HG02885 (cell line): ENCODE measurements at regions not wholly inside any gene's neighbourhood (a gene's known extent, or its start where the extent isn't known, plus 50 kb on each side); places are given as distances from the start of the nearest gene placed in this dataset.
A peak's percentile ranks its signal among the peaks of the same experiment; 100 is the strongest.

Experiments used
- ATAC-seq: cut with Tn5 transposase; IDR thresholded peaks from one replicate; pipeline ENCODE4 v1.9.1; 2021; ENCODE audit warnings: mild to moderate bottlenecking; ENCODE audit not compliant: unreplicated experiment, poor library complexity

DNA sequence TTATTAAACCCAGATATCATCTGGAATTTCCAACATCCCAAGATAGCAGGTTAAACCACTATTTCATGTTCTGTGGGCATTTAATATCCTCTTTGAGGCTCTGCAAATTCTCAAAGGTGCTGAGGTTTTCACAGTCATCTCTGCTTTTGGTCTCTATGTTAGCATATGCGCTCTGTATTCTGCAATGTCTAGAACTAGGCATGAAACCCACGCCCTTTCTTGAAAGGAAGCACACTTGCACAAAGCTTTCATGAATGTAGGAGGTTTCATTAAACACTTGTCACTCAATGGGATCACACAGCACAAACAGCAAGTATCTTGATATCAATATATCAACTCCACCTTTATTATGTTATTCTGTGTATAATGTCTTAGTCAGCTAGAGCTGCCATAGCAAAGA lies 172.0 kb upstream of the USP24 start:
- no peak for ATAC-seq

DNA sequence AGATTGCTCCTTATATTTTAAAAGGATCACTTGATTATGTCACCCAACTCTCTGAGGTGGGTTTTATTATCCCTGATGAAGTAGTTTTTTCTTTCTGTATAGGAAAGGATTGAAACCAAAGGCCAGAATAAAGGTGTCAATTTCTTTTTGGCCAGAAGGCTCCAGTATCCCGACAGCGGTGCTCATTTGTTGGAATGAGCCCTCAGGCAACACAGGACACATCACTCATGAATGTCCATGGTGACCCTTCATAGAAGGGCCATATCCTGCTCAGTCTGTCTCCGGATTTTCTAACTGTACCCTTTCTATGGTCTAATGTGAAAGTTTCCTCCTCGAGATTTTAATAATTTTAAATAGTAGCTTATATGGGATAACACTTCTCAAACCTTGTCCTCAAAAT lies 171.3 kb upstream of the USP24 start:
- ATAC-seq, result no peak

DNA sequence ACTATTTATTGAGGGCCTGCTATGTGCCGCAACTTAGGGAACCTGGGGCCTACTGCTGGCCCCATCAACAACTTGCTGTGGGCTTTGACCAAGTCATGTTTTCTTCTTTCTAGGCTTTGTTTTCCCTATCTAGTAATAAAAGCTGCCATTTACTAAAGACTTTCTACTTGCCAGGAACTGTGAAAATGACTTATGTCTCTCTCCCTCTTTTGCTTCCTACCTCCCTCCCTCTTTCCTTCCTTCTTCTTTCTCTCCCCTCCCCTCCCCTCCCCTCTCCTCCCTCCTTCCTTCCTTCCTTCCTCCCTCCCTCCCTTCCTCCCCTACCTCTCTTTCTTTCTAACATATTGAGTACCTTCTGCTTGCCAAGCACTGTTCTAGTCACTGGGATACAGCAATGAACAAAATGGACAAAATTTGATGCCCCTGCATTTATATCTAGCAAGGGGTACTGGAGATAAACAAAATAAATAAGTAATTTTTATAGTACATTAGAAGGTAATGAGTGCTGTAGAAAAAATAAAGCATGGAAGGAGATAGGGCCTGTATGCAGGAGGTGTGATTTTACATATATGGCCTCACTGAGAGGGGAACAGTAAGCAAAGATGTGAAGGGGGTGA lies 170.3 kb upstream of the USP24 start:
- ATAC-seq, result no peak

DNA sequence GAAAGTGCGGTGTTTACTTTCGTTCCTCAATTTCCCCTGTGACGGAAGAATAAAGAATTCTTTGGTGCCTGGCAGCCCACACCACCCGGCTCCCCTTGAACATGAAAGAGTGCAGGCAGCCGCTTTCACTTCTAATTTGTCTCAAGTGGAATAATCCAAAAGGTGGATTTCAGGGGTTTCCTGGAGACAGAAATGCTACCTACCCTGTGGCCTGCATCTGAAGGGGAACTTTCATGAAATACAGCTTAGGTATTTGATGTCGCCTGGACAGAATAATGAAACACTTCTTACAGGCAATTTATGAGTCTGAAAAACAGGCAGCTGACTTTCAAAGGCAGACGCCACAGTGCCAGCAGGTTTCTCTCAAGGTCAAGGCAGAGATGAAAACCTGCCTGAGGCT lies 169.5 kb upstream of the USP24 start:
- no peak for ATAC-seq

DNA sequence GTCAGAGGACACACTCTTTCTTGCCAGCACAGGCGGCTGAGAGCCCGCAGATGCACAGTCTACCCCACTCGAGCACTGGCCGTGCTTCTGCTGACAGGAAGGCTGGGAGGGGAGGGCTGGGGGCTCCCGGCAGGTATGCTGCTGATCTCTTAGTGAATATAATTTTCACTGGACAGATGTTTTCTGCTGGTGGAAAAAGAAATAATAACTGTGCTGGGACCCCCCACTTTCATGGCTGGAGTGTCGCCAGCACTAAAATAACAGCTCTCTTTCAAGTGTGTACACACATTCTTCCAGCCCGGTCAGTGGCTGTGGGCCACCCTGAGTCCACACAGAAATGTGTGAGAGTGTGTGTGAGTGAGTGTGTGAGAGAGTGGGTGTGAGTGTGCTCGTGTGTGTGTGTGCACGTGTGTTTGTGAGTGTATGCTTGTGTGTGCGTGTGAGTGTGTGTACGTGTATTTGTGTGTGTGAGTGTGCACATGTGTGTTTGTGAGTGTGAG lies 167.7 kb upstream of the USP24 start:
- no peak for ATAC-seq

DNA sequence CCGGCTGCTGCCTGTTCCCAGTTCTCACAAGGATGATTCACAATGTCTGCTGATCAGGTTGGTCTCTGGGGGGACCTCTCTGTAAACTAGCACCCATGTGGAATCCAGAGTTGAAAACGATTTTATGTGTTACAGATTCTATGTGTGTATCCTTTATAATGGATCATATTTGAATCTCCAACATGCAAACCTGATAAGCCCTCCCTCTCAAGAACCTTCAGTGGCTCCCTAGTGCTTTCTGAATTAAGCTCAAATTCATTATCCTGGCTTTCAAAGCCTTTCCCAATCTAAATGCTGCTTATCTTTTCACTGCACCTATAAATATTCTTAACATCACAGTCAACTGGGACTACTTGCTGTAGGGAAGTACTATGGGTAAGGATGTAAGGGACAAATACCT lies 166.8 kb upstream of the USP24 start:
- no peak for ATAC-seq

DNA sequence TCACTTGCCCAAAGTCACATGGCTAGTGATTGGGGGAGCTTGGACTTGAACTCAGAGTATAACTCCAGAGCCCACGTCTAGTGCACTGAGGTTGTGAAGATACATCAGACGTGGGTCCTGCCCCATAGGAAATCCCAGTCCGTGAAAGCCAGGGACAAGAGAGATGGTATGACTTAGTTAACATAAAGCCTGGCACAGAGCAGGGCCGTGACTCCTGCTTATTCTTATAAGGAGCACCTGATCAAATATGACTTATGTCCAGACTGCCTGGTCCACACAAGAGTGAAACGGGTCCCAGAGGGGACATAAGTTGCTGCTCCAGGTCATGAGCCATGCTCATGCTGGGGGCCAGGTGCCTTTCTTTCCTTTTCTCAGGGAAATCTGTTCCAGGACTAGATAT lies 166.3 kb upstream of the USP24 start:
- ATAC-seq, result no peak

DNA sequence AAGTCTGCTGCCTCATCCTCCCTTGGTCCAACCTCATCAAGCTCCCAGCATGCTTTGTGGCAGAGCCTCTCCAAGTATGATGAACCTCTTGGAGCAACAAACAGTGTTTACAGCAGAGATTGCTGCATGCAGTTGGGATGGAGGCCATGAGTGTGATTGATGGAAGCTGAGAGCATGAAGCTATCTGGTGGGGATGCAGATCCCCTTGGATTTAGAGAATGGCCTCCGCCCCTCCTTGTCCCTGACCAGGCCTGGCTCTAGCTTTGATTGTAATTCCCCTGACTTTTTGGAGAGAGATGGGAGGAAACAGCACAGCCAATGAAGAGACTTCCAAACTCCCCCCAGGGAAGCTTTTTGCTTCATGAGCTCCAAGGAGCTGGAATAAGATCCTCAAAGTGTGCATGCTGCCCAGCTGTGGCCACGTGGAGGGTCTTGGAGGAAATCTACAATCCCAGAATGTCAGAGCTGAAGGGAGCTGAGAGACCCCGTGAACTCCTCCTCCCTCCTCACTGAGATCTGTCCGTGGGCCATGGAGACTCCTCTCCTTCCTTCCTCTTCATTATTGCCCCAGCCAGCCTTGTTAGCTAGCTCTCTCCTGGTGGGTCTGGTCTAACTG lies 165.3 kb upstream of the USP24 start:
- ATAC-seq, result no peak

DNA sequence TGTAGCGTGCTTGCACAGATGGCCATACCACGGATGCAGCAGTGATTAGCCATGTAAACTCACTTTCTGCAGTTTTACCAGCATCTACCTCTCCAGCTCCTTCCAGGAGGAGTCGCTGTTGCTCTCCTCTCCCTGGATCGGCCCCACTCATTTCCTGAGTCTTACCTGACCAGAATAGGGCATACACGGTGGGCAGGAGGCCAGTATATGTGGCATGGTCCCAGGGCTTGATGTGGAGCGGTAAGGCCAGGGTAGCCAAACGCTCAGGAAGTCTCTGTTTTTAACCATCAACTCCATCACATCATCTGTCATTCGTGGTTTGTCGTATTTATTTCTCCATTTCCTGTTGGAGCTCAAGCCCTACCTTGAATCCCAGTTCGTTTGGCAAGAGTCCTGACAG lies 163.4 kb upstream of the USP24 start:
- ATAC-seq, result peak; percentile 62

DNA sequence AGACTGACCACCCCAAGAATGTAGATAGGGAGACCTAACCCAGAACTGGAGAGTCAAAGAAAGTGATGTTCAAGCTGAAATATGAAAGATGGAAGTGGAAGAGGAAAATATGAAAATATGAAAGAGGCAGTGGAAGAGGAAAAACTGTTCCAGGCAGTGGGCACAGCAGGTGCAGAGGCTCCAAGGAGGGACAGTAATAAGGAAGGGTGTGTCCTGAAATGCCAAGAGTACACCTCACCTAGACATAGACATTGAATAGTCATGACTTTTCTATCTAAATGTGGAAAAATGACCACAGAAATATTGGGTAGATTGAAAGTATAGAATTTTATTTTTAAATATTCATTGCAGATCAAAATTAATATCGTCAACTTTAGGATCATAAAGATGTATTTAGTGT lies 161.7 kb upstream of the USP24 start:
- no peak for ATAC-seq

DNA sequence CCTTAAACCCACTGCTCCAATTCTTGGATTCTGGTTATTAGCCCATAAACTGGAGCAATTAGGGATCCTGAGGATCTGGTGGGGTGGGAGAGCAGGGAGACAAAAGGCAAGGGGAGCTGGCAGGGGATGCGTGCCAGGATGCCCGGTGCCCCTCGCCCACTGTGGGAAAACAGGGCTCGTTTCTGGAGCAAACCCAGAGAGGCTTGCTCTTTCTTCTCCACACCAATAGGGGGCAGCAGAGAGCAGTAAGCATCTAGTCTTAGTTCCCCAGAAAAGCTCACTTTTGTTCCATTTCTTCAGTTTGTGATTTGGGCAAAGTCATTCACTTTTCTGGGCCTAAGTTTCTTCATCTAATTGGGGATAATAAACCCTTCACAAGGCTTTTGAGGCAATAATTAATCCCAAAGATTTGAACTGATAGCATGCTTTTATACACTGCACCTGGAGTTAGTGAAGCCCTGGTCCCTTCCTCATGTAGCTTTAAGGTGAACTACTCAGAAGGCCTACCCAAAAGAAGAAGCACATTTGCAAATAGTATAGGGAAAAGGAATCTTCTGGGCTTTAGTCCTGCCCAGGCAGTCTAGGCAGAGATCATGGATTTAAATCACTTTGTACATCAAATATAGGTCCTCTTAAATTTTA lies 160.6 kb upstream of the USP24 start:
- no peak for ATAC-seq

DNA sequence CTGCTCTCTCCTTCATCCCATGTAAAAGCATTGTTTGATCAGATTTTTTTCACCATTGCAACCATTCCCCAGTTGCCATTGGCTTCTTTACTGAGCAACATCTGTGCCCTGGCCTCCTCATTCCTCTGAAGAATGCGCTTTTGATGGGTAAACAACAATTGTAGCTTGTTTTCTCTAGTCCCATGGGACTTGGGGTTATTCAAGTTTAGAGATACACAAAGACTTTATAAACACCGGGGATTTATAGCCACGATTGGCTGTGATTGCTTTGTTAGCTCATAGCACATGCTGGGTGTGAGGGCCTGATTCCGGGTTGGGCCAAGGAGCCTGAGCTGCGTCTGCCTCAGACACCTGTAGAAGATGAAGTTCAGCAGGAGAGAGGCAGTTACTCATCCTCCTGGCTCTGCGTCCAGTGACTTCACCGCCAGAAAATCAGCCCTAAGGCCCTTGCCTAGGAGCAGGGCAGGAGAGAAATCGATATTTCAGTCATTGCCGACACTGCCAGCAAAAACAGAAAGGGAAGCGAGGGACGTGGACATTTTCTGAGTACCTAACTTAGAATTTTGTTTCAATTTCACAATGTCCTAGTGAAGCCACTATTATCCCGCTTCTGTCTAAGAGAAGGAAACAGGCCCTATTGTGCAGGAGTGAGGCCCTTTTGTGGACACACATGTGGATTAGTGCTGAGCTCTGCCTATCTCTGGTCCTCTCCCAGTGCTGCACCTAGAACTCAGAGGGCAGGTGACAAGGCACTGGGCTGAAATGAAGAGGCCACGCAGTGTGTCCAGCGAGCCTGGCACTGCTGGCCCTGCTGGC lies 159.8 kb upstream of the USP24 start:
- no peak for ATAC-seq

DNA sequence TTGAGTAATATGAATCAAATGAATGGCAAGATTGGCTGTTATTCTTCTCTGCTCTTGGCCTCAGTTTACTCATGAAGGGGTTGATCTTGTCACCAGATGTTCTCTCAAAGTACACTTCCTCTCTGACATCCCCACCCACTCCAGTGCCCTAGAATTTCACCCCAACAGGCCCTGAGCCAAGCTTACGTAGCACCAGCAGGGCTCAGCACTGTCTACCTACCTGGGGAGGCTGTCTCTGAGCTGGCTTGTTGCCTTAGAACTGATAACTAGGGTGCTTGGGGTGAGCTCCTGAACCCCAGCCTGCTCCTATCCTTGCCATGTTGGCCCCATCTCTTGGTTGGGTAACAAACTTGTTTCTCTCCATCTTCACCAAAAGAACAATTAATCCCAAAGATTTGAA lies 159.1 kb upstream of the USP24 start:
- ATAC-seq, result no peak

DNA sequence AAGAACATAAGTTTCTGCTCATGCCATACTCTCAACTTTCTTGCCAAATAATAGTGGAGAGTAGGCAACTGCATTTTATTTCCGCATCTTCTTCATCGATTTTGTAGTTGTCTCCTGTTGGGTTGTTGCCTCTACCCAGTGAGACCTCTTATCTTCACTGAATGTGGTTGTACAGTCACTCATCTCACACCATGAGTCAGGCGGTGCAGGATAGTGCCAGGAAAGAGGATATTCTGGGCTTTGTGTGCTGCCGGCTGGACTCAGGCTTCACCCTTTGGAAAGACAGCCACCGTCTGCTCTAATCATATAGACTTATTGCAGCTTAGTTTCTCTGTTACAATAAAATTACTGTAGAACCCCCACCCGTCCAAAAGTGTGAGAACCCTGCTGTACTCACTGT lies 154.3 kb upstream of the USP24 start:
- no peak for ATAC-seq

DNA sequence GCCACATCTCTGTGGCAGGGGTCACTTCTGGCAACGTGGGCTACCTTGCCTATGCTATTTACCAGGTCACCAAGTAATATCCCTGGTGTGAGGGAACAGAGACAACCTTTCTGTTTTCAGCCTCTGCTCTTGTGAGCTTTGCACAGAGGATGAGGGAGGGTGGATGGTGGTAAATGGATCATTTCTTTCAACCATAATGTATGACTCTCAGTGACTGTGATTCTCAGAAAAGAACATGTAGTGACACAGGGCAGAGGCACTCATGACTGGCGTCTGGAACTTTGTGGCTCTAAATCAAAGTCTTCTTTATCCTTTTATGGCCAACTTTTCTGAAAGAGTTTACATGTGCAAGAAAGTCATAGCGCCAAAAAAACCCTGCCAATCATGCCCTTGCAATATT lies 153.5 kb upstream of the USP24 start:
- no peak for ATAC-seq

DNA sequence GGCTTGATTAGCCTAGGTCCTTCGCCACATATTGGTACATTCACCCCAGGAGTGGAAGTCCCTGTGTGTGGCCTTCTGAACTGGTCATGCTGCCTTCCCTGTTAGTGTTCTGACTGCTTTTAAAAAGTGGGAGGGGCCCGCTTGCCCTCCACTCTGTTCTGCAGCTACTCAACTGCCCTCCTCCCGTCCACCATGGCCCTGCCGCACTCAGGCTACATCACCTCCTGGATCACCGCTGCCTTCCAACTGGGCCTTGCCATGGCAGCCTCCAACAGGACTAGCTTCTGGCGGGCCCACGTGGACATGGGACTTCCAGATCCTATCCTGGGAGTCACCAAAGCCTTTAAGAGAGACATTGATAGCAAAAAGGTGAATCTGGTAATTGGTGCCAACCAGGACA lies 152.1 kb upstream of the USP24 start:
- no peak for ATAC-seq

DNA sequence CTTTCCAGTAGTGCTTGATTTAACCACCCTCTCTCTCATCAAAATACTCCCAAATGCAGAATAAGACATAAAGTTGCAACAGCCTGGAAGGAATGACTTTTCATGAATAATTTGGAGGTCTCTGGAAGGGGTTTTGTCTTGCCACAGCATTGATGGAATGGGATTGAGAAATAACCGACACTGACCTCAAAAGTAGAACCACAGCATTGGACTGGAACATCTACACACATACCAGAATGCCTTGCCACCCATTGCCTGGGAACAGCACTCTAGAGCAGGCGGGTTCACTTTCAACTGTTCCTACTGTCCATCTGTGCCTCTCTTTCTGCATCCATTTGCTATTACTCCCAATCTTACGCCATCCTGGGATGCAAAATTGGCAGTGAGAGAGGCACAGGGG lies 149.1 kb upstream of the USP24 start:
- no peak for ATAC-seq

DNA sequence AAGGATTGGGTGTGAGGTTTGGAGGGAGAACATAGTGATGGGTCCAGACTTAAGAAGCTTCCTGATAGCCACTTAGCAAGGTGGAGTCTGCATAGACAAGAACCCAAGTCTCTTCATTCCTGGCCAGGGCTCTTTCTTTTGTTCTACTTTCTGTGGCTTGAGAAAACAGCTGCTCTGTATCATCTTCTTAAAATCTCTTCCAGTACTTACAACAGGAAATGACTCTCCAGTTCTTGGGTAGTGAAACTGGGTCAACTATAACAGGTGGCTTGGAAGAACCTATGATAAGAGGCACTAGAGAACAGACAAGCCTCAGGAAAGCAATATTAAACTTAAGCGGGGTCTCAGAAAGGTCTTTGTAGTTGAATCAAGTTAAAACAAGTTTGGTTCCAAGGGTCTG lies 148.1 kb upstream of the USP24 start:
- no peak for ATAC-seq

DNA sequence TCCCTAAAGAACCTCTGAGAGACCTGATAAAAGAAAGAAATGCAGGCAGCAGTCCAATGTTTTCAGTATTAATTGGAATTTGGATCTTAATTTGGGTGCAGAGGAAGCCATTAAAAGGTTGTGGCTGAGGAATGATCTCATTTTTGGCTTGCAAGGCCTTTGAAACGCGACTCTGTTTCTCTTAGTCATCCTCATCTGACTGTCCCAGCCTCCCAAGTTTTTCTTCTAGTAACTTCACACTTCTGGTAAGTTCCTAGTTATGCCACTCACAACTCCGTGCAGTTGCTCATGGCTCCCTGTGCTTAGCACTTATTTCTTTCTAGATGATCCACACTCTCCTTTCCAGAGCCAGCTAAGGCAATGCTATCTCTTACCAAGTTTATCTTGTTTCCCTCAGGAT lies 147.4 kb upstream of the USP24 start:
- ATAC-seq, result no peak

DNA sequence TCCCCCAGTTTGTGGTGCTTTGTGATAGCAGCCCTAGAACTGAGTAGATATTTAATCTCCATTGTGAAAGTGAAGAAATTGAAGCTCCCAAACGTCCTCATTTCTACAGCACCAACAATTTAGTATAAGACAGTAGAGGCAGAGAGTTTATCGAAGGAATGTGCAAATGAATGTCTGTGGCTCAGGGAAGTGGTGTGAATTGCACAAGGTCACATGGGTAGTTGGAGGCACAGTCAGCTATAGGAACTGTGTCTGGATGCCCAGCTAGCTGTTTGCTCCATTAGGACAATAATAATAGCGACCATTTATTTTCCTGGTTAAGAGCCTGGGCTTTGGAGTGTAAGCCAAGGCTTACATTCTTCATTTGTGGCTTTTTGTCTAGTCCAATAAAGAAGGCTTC lies 144.4 kb upstream of the USP24 start:
- no peak for ATAC-seq

DNA sequence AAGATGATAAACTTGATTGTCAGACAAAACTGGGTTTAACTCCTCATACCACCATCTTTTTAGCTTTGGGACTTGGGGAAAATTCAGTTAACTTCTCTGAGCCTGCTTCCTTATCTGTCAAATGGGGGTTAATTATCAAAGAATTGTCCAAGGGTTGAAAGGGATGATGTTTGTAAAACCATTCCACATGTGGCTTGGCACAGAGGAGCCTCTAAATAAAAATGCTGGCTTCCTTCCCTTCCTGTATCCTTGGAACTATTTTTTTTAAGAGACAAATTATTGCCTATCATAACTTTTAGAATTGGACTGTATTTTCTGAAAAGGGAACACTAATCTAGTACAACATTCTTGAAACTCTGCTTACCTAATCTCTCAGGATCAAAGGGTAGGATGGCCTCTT lies 143.4 kb upstream of the USP24 start:
- no peak for ATAC-seq
